Brain microvascular endothelial cell (primary cell): ENCODE measurements at regions not wholly inside any gene's neighbourhood (a gene's known extent, or its start where the extent isn't known, plus 50 kb on each side); places are given as distances from the start of the nearest gene placed in this dataset.

Experiments
- DNase-seq: peaks from one replicate; pipeline ENCODE4 v3.0.0-alpha.2; 2020
- H3K27ac ChIP-seq: fragments of 250-450 bp; sonication (Bioruptor Pico); 2 replicates; pipeline ENCODE4 v1.5.1; 2020; ENCODE audit warnings: mild to moderate bottlenecking, moderate library complexity
- H3K27me3 ChIP-seq: fragments of 250-450 bp; sonication (Bioruptor Pico); replicated peaks from 2 replicates; pipeline ENCODE4 v1.5.1; 2020; ENCODE audit warnings: mild to moderate bottlenecking
- H3K36me3 ChIP-seq: fragments of 250-450 bp; sonication (Bioruptor Pico); replicated peaks from 2 replicates; pipeline ENCODE4 v1.5.1; 2020; ENCODE audit warnings: mild to moderate bottlenecking
- H3K4me3 ChIP-seq: 2 replicates; pipeline ENCODE4 v1.5.1; 2011; ENCODE audit warnings: low read depth, mild to moderate bottlenecking, control low read depth, low read length, moderate library complexity
- in situ Hi-C: cut with HindIII; loops from 2 replicates; pipeline ENCODE4 v1.10.0; 2017; ENCODE audit warnings: low sequenced_read_pairs, low pct_ligation_motif_present
- TF ChIP-seq, protein P1 (sequence below): IDR thresholded peaks from 2 replicates; pipeline ENCODE4 v1.5.1; 2011; ENCODE audit warnings: low read depth, mild to moderate bottlenecking, moderate library complexity, low read length, control low read depth, inconsistent platforms; ENCODE audit errors: missing control alignments

GRCh38 chr1:187621951-187622350 lies 793.2 kb downstream of the PLA2G4A start:
- Histone ChIP-seq H3K36me3 (no peaks in the 10 kb centered on the region), H3K27ac (no peak overlapping the region), H3K27me3 (no peaks in the 10 kb centered on the region), H3K4me3 (no peak overlapping the region)
- TF ChIP-seq, protein P1, sequence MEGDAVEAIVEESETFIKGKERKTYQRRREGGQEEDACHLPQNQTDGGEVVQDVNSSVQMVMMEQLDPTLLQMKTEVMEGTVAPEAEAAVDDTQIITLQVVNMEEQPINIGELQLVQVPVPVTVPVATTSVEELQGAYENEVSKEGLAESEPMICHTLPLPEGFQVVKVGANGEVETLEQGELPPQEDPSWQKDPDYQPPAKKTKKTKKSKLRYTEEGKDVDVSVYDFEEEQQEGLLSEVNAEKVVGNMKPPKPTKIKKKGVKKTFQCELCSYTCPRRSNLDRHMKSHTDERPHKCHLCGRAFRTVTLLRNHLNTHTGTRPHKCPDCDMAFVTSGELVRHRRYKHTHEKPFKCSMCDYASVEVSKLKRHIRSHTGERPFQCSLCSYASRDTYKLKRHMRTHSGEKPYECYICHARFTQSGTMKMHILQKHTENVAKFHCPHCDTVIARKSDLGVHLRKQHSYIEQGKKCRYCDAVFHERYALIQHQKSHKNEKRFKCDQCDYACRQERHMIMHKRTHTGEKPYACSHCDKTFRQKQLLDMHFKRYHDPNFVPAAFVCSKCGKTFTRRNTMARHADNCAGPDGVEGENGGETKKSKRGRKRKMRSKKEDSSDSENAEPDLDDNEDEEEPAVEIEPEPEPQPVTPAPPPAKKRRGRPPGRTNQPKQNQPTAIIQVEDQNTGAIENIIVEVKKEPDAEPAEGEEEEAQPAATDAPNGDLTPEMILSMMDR: no peak
- no peak for DNase-seq
- in situ Hi-C loops: no loop called here

DNA sequence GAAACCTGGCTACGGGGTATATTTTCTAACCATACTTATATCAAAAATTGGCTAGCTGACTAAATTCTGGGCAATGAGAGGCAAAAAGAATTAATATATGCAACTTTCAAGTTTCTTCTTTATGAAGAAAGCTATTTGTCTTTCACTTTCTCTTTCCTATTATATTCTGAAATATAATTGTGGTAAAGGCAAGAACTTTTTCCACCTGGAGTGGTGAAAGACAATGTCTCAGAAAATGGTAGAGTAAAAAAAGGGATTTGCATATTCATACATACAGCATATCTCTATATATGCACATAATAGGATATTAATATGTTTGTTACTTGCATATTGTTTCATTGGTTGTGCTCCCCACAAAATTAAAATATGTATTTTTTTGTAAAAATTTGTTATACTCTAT lies 793.8 kb downstream of the PLA2G4A start:
- no peak for DNase-seq
- no peak overlapping the region for H3K4me3 ChIP-seq
- no peaks in the 10 kb centered on the region for H3K27me3 ChIP-seq
- in situ Hi-C loops: no loop called here
- TF ChIP-seq, protein P1: no peak
- H3K27ac ChIP-seq: no peak overlapping the region
- H3K36me3 ChIP-seq: no peaks in the 10 kb centered on the region

- Histone ChIP-seq H3K36me3 (no peaks in the 10 kb centered on the region), H3K4me3 (no peak overlapping the region), H3K27me3 (no peaks in the 10 kb centered on the region), H3K27ac (no peak overlapping the region)
- TF ChIP-seq, protein P1: no peak
- in situ Hi-C loops: no loop called here
- DNase-seq: no peak
These were observed 796.2 kb downstream of the PLA2G4A start for GRCh38 chr1:187624812-187625545.

DNA sequence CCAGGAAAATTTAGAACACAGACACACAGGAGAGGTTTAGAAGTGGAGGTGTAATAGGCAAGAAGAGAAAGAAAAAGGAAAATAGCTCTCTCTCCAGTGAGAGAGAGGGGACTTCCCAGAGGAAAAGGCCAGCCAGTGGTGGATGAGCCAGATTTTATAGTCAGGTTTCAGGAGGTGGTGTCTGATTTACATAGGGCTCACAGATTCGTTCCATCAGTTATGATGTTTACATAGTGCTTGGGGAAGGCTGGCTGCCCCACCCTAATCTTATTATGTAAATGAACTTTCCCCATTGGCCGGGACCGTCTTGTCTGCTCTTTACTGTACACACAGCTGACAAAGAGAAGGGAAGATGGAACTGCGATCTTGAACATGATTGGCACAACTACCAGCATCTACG lies 797.3 kb downstream of the PLA2G4A start:
- in situ Hi-C loops: no loop called here
- no peaks in the 10 kb centered on the region for H3K27me3 ChIP-seq
- no peaks in the 10 kb centered on the region for H3K36me3 ChIP-seq
- H3K27ac ChIP-seq: no peak overlapping the region
- H3K4me3 ChIP-seq: no peak overlapping the region
- no peak for DNase-seq
- TF ChIP-seq, protein P1: no peak

- in situ Hi-C loops: no loop called here
- Histone ChIP-seq H3K27me3 (no peaks in the 10 kb centered on the region), H3K27ac (no peak overlapping the region), H3K4me3 (no peak overlapping the region), H3K36me3 (no peaks in the 10 kb centered on the region)
- no peak for DNase-seq
- TF ChIP-seq, protein P1: no peak
These were observed 798.8 kb downstream of the PLA2G4A start for GRCh38 chr1:187627516-187627915.

- in situ Hi-C loops: no loop called here
- Histone ChIP-seq H3K4me3 (no peak overlapping the region), H3K36me3 (no peaks in the 10 kb centered on the region), H3K27ac (no peak overlapping the region), H3K27me3 (no peaks in the 10 kb centered on the region)
- TF ChIP-seq, protein P1: no peak
- DNase-seq: no peak
These were observed 800.3 kb downstream of the PLA2G4A start for GRCh38 chr1:187629075-187629474.
